Panc1 (cell line): ENCODE measurements at regions not wholly inside any gene's neighbourhood (a gene's known extent, or its start where the extent isn't known, plus 50 kb on each side); places are given as distances from the start of the nearest gene placed in this dataset.
"Not testable (repeated sequence)": the region's sequence is repeated elsewhere in the genome, so short reads cannot be mapped to it uniquely, and the experiment has no call there.

Experiments
- ATAC-seq: fragments of 200-7000 bp; cut with Tn5 transposase; 2 replicates; pipeline ENCODE4 v1.9.1; 2020; ENCODE audit warnings: mild to moderate bottlenecking, moderate library complexity
- BruUV-seq: library from RNA; stranded (reverse); fragments of 400-500 nt; replicated peaks from 2 replicates; lab custom pipeline; 2021; lab: Mats Ljungman, UMichigan
- CTCF ChIA-PET: fragments of 300-600 bp; sonication (Branson Sonifier 250); formaldehyde crosslinking; loops from one replicate; lab custom pipeline; 2022; ENCODE audit warnings: antibody characterized with exemption; lab: Charles Lee
- POLR2A ChIA-PET: fragments of 300-600 bp; sonication (Branson Sonifier 250); formaldehyde crosslinking; loops from one replicate; lab custom pipeline; 2022; ENCODE audit warnings: antibody characterized with exemption; lab: Charles Lee
- DNase-seq: peaks from one replicate; pipeline ENCODE4 v3.0.0-alpha.2; 2010; ENCODE audit warnings: low read depth, low spot score
- H3K27ac ChIP-seq: 2 replicates; pipeline ENCODE4 v1.5.1; 2011; ENCODE audit warnings: mild to moderate bottlenecking, low read length, inconsistent platforms
- H3K27me3 ChIP-seq: fragments of 200-500 bp; sonication (Bioruptor generic); 2 replicates; pipeline ENCODE4 v1.6.0; 2014; ENCODE audit warnings: low read length, inconsistent platforms; ENCODE audit not compliant: control insufficient read depth, insufficient read depth
- H3K36me3 ChIP-seq: fragments of 200-500 bp; sonication (Bioruptor generic); 2 replicates; pipeline ENCODE4 v1.5.1; 2014; ENCODE audit warnings: inconsistent platforms, mild to moderate bottlenecking, low read length, moderate library complexity; ENCODE audit not compliant: control insufficient read depth, insufficient read depth
- H3K4me1 ChIP-seq: 2 replicates; pipeline ENCODE4 v1.5.1; 2011; ENCODE audit warnings: inconsistent platforms, mild to moderate bottlenecking, low read length, moderate library complexity; ENCODE audit not compliant: control insufficient read depth, insufficient read depth
- H3K4me3 ChIP-seq, 2 experiments: 2 replicates each; pipeline ENCODE4 v1.5.1; 2011 to 2012; ENCODE audit warnings: low read depth in 2 of 2, low read length in 2 of 2, mild to moderate bottlenecking in 2 of 2, inconsistent platforms in 1 of 2, moderate library complexity in 1 of 2
- H3K9me3 ChIP-seq: fragments of 200-500 bp; sonication (Bioruptor generic); 2 replicates; pipeline ENCODE4 v1.5.1; 2014; ENCODE audit warnings: low read depth, mild to moderate bottlenecking, inconsistent platforms, low read length, moderate library complexity; ENCODE audit not compliant: control insufficient read depth, insufficient read depth
- CTCF ChIP-seq: fragments of 450-650 bp; IDR thresholded peaks from 2 replicates; pipeline ENCODE4 v1.5.1; 2017; ENCODE audit warnings: mild to moderate bottlenecking
- POLR2AphosphoS5 ChIP-seq: IDR thresholded peaks from 2 replicates; pipeline ENCODE4 v1.6.1; 2012; ENCODE audit warnings: mild to moderate bottlenecking, low read depth, low read length, moderate library complexity
- REST ChIP-seq, 2 experiments: IDR thresholded peaks; 2 replicates each; pipeline ENCODE4 v1.6.1; 2011 to 2012; ENCODE audit warnings: low read depth in 2 of 2, control low read depth in 1 of 2, low read length in 1 of 2, mild to moderate bottlenecking in 1 of 2, moderate library complexity in 1 of 2; ENCODE audit not compliant: insufficient read depth in 1 of 2
- SIN3A ChIP-seq: IDR thresholded peaks from 2 replicates; pipeline ENCODE4 v1.6.1; 2012; ENCODE audit warnings: low read depth, mild to moderate bottlenecking, low read length, moderate library complexity, borderline replicate concordance; ENCODE audit not compliant: insufficient read depth
- TCF7L2 ChIP-seq: IDR thresholded peaks from 2 replicates; pipeline ENCODE4 v1.6.1; 2011; ENCODE audit warnings: mild to moderate bottlenecking, low read depth, low read length, inconsistent platforms
- in situ Hi-C: cut with HindIII; loops from 2 replicates; pipeline ENCODE4 v1.10.0; 2016; ENCODE audit warnings: low sequenced_read_pairs, low pct_unique_long_range_greater_than_20kb
- intact Hi-C: fragments of 100-400 bp; cut with micrococcal nuclease; formaldehyde crosslinking; loops from one replicate; pipeline ENCODE4 v1.10.0; 2022; ENCODE audit not compliant: unreplicated experiment

GRCh38 chrX:149420566-149420965, 84.5 kb downstream of the IDS start:
- H3K27ac ChIP-seq, ATAC-seq, H3K36me3 ChIP-seq, intact Hi-C loops, BruUV-seq, H3K27me3 ChIP-seq, H3K4me3 ChIP-seq, H3K4me1 ChIP-seq, in situ Hi-C loops, H3K9me3 ChIP-seq, DNase-seq, POLR2A ChIA-PET, CTCF ChIA-PET: not testable (repeated sequence)

GRCh38 chrX:149398027-149398426, 107.1 kb downstream of the IDS start:
- no peak overlapping the region for H3K4me3 ChIP-seq

More at GRCh38 chrX:149398027-149398426, 107.1 kb downstream of the IDS start:
- Histone ChIP-seq H3K9me3 (no peaks in the 10 kb centered on the region), H3K36me3 (no peaks in the 10 kb centered on the region), H3K4me1 (no peaks in the 10 kb centered on the region), H3K27me3 (no peaks in the 10 kb centered on the region), H3K27ac (no peak overlapping the region)
- no TSS peak for BruUV-seq
- intact Hi-C loops (no loop called here), in situ Hi-C loops (no loop called here)
- DNase-seq (no peak), ATAC-seq (no peak)
- ChIA-PET POLR2A (no interaction called here), CTCF (no interaction called here)
- TF ChIP-seq CTCF (no peak), TCF7L2 (no peak), POLR2AphosphoS5 (no peak), SIN3A (no peak), REST (IDR thresholded peaks at IDR 0.05; ENCODE audit: insufficient read depth in 1 of 2, low read depth in 2 of 2, low read length in 1 of 2) (no peak)
